Endothelial cell of umbilical vein (primary cell): ENCODE measurements at regions not wholly inside any gene's neighbourhood (a gene's known extent, or its start where the extent isn't known, plus 50 kb on each side); places are given as distances from the start of the nearest gene placed in this dataset.

Source experiments
- BruUV-seq: library from RNA; stranded (reverse); fragments of 400-500 nt; replicated peaks from 2 replicates; lab custom pipeline; 2021; lab: Mats Ljungman, UMichigan
- CTCF ChIA-PET: fragments of 300-600, 350-600 bp; sonication (Branson Sonifier 250); formaldehyde crosslinking; loops from one replicate; lab custom pipeline; 2021; ENCODE audit warnings: antibody characterized with exemption, inconsistent platforms; lab: Charles Lee
- POLR2A ChIA-PET: fragments of 300-600, 350-600 bp; sonication (Branson Sonifier 250); formaldehyde crosslinking; loops from one replicate; lab custom pipeline; 2021; ENCODE audit warnings: antibody characterized with exemption, inconsistent platforms; lab: Charles Lee
- DNase-seq: peaks from one replicate; pipeline ENCODE4 v3.0.0-alpha.2; 2011; ENCODE audit warnings: low read depth, low spot score
- FAIRE-seq: peaks from 2 replicates; lab custom pipeline; 2011; peaks lifted over from hg19 to GRCh38; lab: Jason Lieb, UNC
- H2AFZ ChIP-seq: 2 replicates; pipeline ENCODE4 v1.6.0; 2012; ENCODE audit warnings: low read depth, low read length, control low read depth, inconsistent platforms
- H3K27ac ChIP-seq: 2 replicates; pipeline ENCODE4 v1.5.1; 2011; ENCODE audit warnings: low read depth, mild to moderate bottlenecking, control low read depth, low read length, moderate library complexity; ENCODE audit not compliant: insufficient read depth
- H3K27me3 ChIP-seq, 2 experiments: 2 replicates each; pipeline versions ENCODE4 v1.6.0 to v1.6.1; 2011; ENCODE audit warnings: low read length in 2 of 2, mixed read lengths in 1 of 2; ENCODE audit not compliant: control insufficient read depth in 2 of 2, insufficient read depth in 2 of 2
- H3K36me3 ChIP-seq, 2 experiments: 2 replicates in 1 of 2; 3 replicates in 1 of 2; pipeline ENCODE4 v1.5.1; 2011; ENCODE audit warnings: low read length in 2 of 2, mild to moderate bottlenecking in 1 of 2, moderate library complexity in 1 of 2; ENCODE audit not compliant: control insufficient read depth in 2 of 2, insufficient read depth in 2 of 2; ENCODE audit errors: extremely low read depth in 1 of 2
- H3K4me1 ChIP-seq: 3 replicates; pipeline ENCODE4 v1.5.1; 2011; ENCODE audit warnings: mild to moderate bottlenecking, low read length; ENCODE audit not compliant: control insufficient read depth, insufficient read depth; ENCODE audit errors: extremely low read depth
- H3K4me2 ChIP-seq: 2 replicates; pipeline ENCODE4 v1.6.1; 2011; ENCODE audit warnings: low read length, control low read depth, mixed read lengths; ENCODE audit not compliant: insufficient read depth
- H3K4me3 ChIP-seq, 3 experiments: fragments of 200-600 bp in 1 of 3; sonication (generic), shearing (Covaris generic) in 1 of 3; replicated peaks in 1 of 3; 2 replicates each; pipeline ENCODE4 v1.5.1; 2011 to 2016; ENCODE audit warnings: control low read depth in 3 of 3, low read length in 3 of 3, mild to moderate bottlenecking in 2 of 3, inconsistent platforms in 1 of 3, low read depth in 1 of 3, moderate library complexity in 1 of 3; ENCODE audit not compliant: insufficient read depth in 1 of 3
- H3K79me2 ChIP-seq: 2 replicates; pipeline ENCODE4 v1.6.0; 2012; ENCODE audit warnings: low read length, inconsistent platforms; ENCODE audit not compliant: control insufficient read depth, insufficient read depth
- H3K9ac ChIP-seq: replicated peaks from 2 replicates; pipeline ENCODE3; 2011; ENCODE audit warnings: low read length, control low read depth; ENCODE audit not compliant: insufficient read depth; ENCODE audit errors: extremely low read depth
- H3K9me1 ChIP-seq: replicated peaks from 3 replicates; pipeline ENCODE4 v1.6.0; 2011; ENCODE audit warnings: mild to moderate bottlenecking, low read length; ENCODE audit not compliant: control insufficient read depth, insufficient read depth; ENCODE audit errors: extremely low read depth
- H3K9me3 ChIP-seq: replicated peaks from 2 replicates; pipeline ENCODE4 v1.5.1; 2012; ENCODE audit warnings: low read length, inconsistent platforms; ENCODE audit not compliant: control insufficient read depth, insufficient read depth
- H4K20me1 ChIP-seq: replicated peaks from 2 replicates; pipeline ENCODE3; 2011; ENCODE audit warnings: mild to moderate bottlenecking, low read length; ENCODE audit not compliant: control insufficient read depth, insufficient read depth; ENCODE audit errors: extremely low read depth
- CTCF ChIP-seq, 2 donors: IDR thresholded peaks; 1 replicate in 1 of 2; 2 replicates in 1 of 2; pipeline ENCODE4 v1.5.1; 2011; ENCODE audit warnings: low read length in 2 of 2, mild to moderate bottlenecking in 2 of 2, moderate library complexity in 2 of 2, control low read depth in 1 of 2, inconsistent platforms in 1 of 2, low read depth in 1 of 2; ENCODE audit not compliant: insufficient read depth in 1 of 2; ENCODE audit errors: extremely low read depth in 1 of 2
- EZH2 ChIP-seq: IDR thresholded peaks from 2 replicates; pipeline ENCODE4 v1.6.1; 2012; ENCODE audit warnings: borderline replicate concordance, low read depth, mild to moderate bottlenecking, moderate library complexity, low read length, inconsistent platforms; ENCODE audit not compliant: severe bottlenecking
- FOS ChIP-seq: IDR thresholded peaks from 2 replicates; pipeline ENCODE4 v1.6.1; 2011; ENCODE audit warnings: mild to moderate bottlenecking, low read length, moderate library complexity, borderline replicate concordance; ENCODE audit not compliant: insufficient read depth
- GATA2 ChIP-seq: IDR thresholded peaks from 2 replicates; pipeline ENCODE4 v1.7.0; 2011; ENCODE audit warnings: low read depth, mild to moderate bottlenecking, moderate library complexity, mixed read lengths, low read length; ENCODE audit not compliant: insufficient read length, insufficient read depth
- JUN ChIP-seq: IDR thresholded peaks from 2 replicates; pipeline ENCODE4 v1.6.1; 2011; ENCODE audit warnings: borderline replicate concordance, low read depth; ENCODE audit not compliant: insufficient read length, insufficient read depth
- MAX ChIP-seq: IDR thresholded peaks from 2 replicates; pipeline ENCODE4 v1.6.1; 2011; ENCODE audit not compliant: insufficient read depth, insufficient read length
- MYC ChIP-seq: IDR thresholded peaks from one replicate; pipeline ENCODE4 v1.6.1; 2011; ENCODE audit warnings: mild to moderate bottlenecking, low read depth, low read length
- POLR2A ChIP-seq: IDR thresholded peaks from 2 replicates; pipeline ENCODE4 v1.6.1; 2012; ENCODE audit warnings: low read depth, mild to moderate bottlenecking, control low read depth, low read length
- POLR2AphosphoS5 ChIP-seq: IDR thresholded peaks from 2 replicates; pipeline ENCODE4 v1.6.1; 2012; ENCODE audit warnings: low read depth, mild to moderate bottlenecking, control low read depth, low read length, moderate library complexity; ENCODE audit not compliant: insufficient read depth
- dilution Hi-C: fragments of 300-500 bp; cut with MboI; formaldehyde crosslinking; loops from one replicate; pipeline ENCODE4 v1.15.0; 2019; ENCODE audit warnings: low sequenced_read_pairs; ENCODE audit not compliant: extremely low pct_ligation_motif_present
- intact Hi-C: fragments of 100-400 bp; cut with micrococcal nuclease; formaldehyde crosslinking; loops from one replicate; pipeline ENCODE4 v1.10.0; 2022

GRCh38 chr13:48853728-48854102, 122.0 kb upstream of the FNDC3A start:
- BruUV-seq: no TSS peak
- Histone ChIP-seq H4K20me1 (no peaks in the 10 kb centered on the region), H3K4me2 (peak overlapping the region; percentile 41), H3K4me1 (peaks cover 9% of the 10 kb centered on the region), H3K9me1 (no peaks in the 10 kb centered on the region), H3K4me3 (no peak overlapping the region), H2AFZ (peak overlapping the region; percentile 0), H3K9me3 (no peaks in the 10 kb centered on the region), H3K79me2 (no peaks in the 10 kb centered on the region), H3K27ac (no peak overlapping the region), H3K36me3 (no peaks in the 10 kb centered on the region), H3K27me3 (no peaks in the 10 kb centered on the region), H3K9ac (no peak overlapping the region)
- peak; percentile 28 for TF ChIP-seq JUN
- peak; percentile 72 for TF ChIP-seq POLR2AphosphoS5
- no peak for TF ChIP-seq FOS
- ChIA-PET POLR2A (no interaction called here), CTCF (interaction anchor here (0.7 to 1.4 kb wide), 5 partner anchors 20 to 427 kb away, joined by 3 to 4 read pairs (median 3); partner anchors contain the start of gene FNDC3A)
- DNase-seq (peak; percentile 91), FAIRE-seq (peak; percentile 93)
- intact Hi-C loops: loop anchor here (5.0 kb wide), 1 partner anchor 39 kb away; no protein-coding TSS in a partner anchor
- dilution Hi-C loops: no loop called here

GRCh38 chr13:48857576-48857975, 118.1 kb upstream of the FNDC3A start:
- Histone ChIP-seq H3K4me1 (peaks cover 9% of the 10 kb centered on the region), H4K20me1 (no peaks in the 10 kb centered on the region), H3K4me2 (no peak overlapping the region), H3K9me1 (no peaks in the 10 kb centered on the region), H3K79me2 (no peaks in the 10 kb centered on the region), H3K36me3 (no peaks in the 10 kb centered on the region), H3K9ac (no peak overlapping the region), H3K27ac (no peak overlapping the region), H3K9me3 (no peaks in the 10 kb centered on the region), H2AFZ (no peak overlapping the region), H3K27me3 (no peaks in the 10 kb centered on the region), H3K4me3 (no peak overlapping the region)
- FAIRE-seq: no peak
- POLR2A ChIA-PET: no interaction called here
- CTCF ChIA-PET: no interaction called here
- no TSS peak for BruUV-seq
- dilution Hi-C loops (no loop called here), intact Hi-C loops (no loop called here)
- TF ChIP-seq GATA2 (no peak), POLR2AphosphoS5 (no peak), MAX (no peak), FOS (no peak), POLR2A (no peak), CTCF (IDR thresholded peaks at IDR 0.05; ENCODE audit: extremely low read depth in 1 of 2, insufficient read depth in 1 of 2, low read depth in 1 of 2, low read length in 2 of 2) (no peak), MYC (no peak), EZH2 (no peak), JUN (no peak)
- no peak for DNase-seq
